Transverse colon (tissue), 3 donors: ENCODE measurements at regions not wholly inside any gene's neighbourhood (a gene's known extent, or its start where the extent isn't known, plus 50 kb on each side); places are given as distances from the start of the nearest gene placed in this dataset.
"Not testable (repeated sequence)": the region's sequence is repeated elsewhere in the genome, so short reads cannot be mapped to it uniquely, and the experiment has no call there.

ENCODE experiments used
- EP300 ChIP-seq: sonication (generic); formaldehyde crosslinking; IDR thresholded peaks from one replicate; pipeline ENCODE4 v1.6.1; 2017; ENCODE audit warnings: antibody characterized with exemption, low read depth
- TF ChIP-seq, protein P1 (sequence below), 5 experiments: fragments of 200-600 bp in 3 of 5; fragments of 450-650 bp in 2 of 5; sonication (generic) in 3 of 5; IDR thresholded peaks; 1 replicate in 2 of 5; 2 replicates in 3 of 5; pipeline ENCODE4 v1.5.1; 2016 to 2017; ENCODE audit warnings: antibody characterized with exemption in 5 of 5, inconsistent platforms in 3 of 5, mild to moderate bottlenecking in 2 of 5, moderate library complexity in 1 of 5

DNA sequence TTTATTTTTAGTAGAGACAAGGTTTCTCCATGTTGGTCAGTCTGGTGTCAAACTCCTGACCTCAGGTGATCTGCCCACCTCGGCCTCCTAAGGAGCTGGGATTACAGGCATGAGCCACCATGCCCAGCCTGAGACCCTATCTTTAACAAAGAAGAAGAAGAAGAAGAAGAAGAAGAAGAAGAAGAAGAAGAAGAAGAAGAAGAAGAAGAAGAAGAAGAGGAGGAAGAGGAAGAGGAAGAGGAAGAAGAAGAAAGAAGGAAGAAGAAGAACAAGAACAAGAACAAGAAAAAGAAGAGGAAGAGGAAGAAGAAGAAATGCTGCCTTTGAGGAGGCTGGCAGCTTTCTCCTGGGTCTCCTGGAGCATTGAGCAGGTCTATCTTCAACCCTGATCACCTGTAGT, 64.9 kb upstream of the ATP2B4 start:
- not testable (repeated sequence) for TF ChIP-seq EP300
- TF ChIP-seq, protein P1, sequence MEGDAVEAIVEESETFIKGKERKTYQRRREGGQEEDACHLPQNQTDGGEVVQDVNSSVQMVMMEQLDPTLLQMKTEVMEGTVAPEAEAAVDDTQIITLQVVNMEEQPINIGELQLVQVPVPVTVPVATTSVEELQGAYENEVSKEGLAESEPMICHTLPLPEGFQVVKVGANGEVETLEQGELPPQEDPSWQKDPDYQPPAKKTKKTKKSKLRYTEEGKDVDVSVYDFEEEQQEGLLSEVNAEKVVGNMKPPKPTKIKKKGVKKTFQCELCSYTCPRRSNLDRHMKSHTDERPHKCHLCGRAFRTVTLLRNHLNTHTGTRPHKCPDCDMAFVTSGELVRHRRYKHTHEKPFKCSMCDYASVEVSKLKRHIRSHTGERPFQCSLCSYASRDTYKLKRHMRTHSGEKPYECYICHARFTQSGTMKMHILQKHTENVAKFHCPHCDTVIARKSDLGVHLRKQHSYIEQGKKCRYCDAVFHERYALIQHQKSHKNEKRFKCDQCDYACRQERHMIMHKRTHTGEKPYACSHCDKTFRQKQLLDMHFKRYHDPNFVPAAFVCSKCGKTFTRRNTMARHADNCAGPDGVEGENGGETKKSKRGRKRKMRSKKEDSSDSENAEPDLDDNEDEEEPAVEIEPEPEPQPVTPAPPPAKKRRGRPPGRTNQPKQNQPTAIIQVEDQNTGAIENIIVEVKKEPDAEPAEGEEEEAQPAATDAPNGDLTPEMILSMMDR (IDR thresholded peaks at IDR 0.05) = not testable (repeated sequence)
